ENCODE measurements at regions not wholly inside any gene's neighbourhood (a gene's known extent, or its start where the extent isn't known, plus 50 kb on each side); places are given as distances from the start of the nearest gene placed in this dataset.
A peak's percentile ranks its signal among the peaks of the same experiment; 100 is the strongest.

- TF ChIP-seq CTCF (IDR thresholded peaks at IDR 0.05; ENCODE audit: control extremely low read depth in 1 of 3, insufficient read depth in 1 of 3, low read depth in 1 of 3, low read length in 3 of 3): peak in 1 of 3 experiments; percentile 25; a peak in 2 of 4 replicates
- TF ChIP-seq ZNF274 (IDR thresholded peaks at IDR 0.05; ENCODE audit: borderline replicate concordance, extremely low read depth, low read length): no peak
- no peak for TF ChIP-seq PHF8 (conservative IDR thresholded peaks at IDR 0.05; ENCODE audit: low read depth, low read length)
- TF ChIP-seq EGR1 (IDR thresholded peaks at IDR 0.05; ENCODE audit: borderline replicate concordance, low read depth, low read length): no peak
- no peak for TF ChIP-seq POLR2AphosphoS5 (IDR thresholded peaks at IDR 0.05; ENCODE audit: low read depth, low read length)
- TF ChIP-seq, protein P1, sequence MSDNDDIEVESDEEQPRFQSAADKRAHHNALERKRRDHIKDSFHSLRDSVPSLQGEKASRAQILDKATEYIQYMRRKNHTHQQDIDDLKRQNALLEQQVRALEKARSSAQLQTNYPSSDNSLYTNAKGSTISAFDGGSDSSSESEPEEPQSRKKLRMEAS (IDR thresholded peaks at IDR 0.05): no peak
- TF ChIP-seq SUZ12 (IDR thresholded peaks at IDR 0.05; ENCODE audit: low read length): no peak
- TF ChIP-seq KDM5A (IDR thresholded peaks at IDR 0.05; ENCODE audit: low read length): no peak
Measured at GRCh38 chr15:93515256-93516051, 426.4 kb upstream of the RGMA start.

Data from H1 (cell line).